H7 (cell line): ENCODE measurements at regions not wholly inside any gene's neighbourhood (a gene's known extent, or its start where the extent isn't known, plus 50 kb on each side); places are given as distances from the start of the nearest gene placed in this dataset.

Experiments
- DNase-seq: peaks from one replicate; pipeline ENCODE4 v3.0.0; 2012
- H3K27me3 ChIP-seq: 2 replicates; pipeline ENCODE4 v1.6.0; 2011; ENCODE audit warnings: mild to moderate bottlenecking, low read length; ENCODE audit not compliant: control insufficient read depth, insufficient read depth
- H3K36me3 ChIP-seq: replicated peaks from 2 replicates; pipeline ENCODE4 v1.5.1; 2011; ENCODE audit warnings: low read length; ENCODE audit not compliant: control insufficient read depth, insufficient read depth
- H3K4me3 ChIP-seq: 2 replicates; pipeline ENCODE4 v1.5.1; 2011; ENCODE audit warnings: low read depth, mild to moderate bottlenecking, control low read depth, low read length, moderate library complexity; ENCODE audit not compliant: insufficient read depth

- Histone ChIP-seq H3K27me3 (no peaks in the 10 kb centered on the region; the same call in 1 of the 2 replicates), H3K36me3 (no peaks in the 10 kb centered on the region), H3K4me3 (no peak overlapping the region)
- DNase-seq, result no peak
These were observed 372.2 kb downstream of the VGLL3 start for GRCh38 chr3:86618706-86619105.

- DNase-seq, result no peak
- Histone ChIP-seq H3K36me3 (no peaks in the 10 kb centered on the region), H3K4me3 (no peak overlapping the region), H3K27me3 (no peaks in the 10 kb centered on the region)
These were observed 385.8 kb downstream of the VGLL3 start for GRCh38 chr3:86605166-86605565.

GRCh38 chr3:86595696-86596095 lies 395.3 kb downstream of the VGLL3 start:
- no peaks in the 10 kb centered on the region for H3K27me3 ChIP-seq
- no peak overlapping the region for H3K4me3 ChIP-seq
- DNase-seq, result no peak
- H3K36me3 ChIP-seq, result no peaks in the 10 kb centered on the region

- Histone ChIP-seq H3K27me3 (no peaks in the 10 kb centered on the region), H3K36me3 (no peaks in the 10 kb centered on the region), H3K4me3 (no peak overlapping the region)
- DNase-seq, result no peak
These were observed 396.1 kb downstream of the VGLL3 start for GRCh38 chr3:86594838-86595237.

GRCh38 chr3:86578071-86578470 lies 412.9 kb downstream of the VGLL3 start:
- H3K36me3 ChIP-seq, result no peaks in the 10 kb centered on the region
- DNase-seq, result no peak
- no peak overlapping the region for H3K4me3 ChIP-seq
- no peaks in the 10 kb centered on the region for H3K27me3 ChIP-seq

- no peaks in the 10 kb centered on the region for H3K27me3 ChIP-seq
- H3K4me3 ChIP-seq, result no peak overlapping the region
- H3K36me3 ChIP-seq, result no peaks in the 10 kb centered on the region
- DNase-seq, result peak; percentile 22
These were observed 427.5 kb downstream of the VGLL3 start for GRCh38 chr3:86563400-86563970.

GRCh38 chr3:86562090-86562489 lies 428.9 kb downstream of the VGLL3 start:
- Histone ChIP-seq H3K27me3 (no peaks in the 10 kb centered on the region), H3K4me3 (no peak overlapping the region), H3K36me3 (no peaks in the 10 kb centered on the region)
- DNase-seq, result peak; percentile 8

GRCh38 chr3:86561215-86561614 lies 429.7 kb downstream of the VGLL3 start:
- H3K4me3 ChIP-seq, result no peak overlapping the region
- H3K27me3 ChIP-seq, result no peaks in the 10 kb centered on the region
- DNase-seq, result no peak
- no peaks in the 10 kb centered on the region for H3K36me3 ChIP-seq

GRCh38 chr3:86554383-86554782 lies 436.6 kb downstream of the VGLL3 start:
- no peaks in the 10 kb centered on the region for H3K36me3 ChIP-seq
- no peaks in the 10 kb centered on the region for H3K27me3 ChIP-seq
- H3K4me3 ChIP-seq, result no peak overlapping the region
- no peak for DNase-seq

- Histone ChIP-seq H3K4me3 (no peak overlapping the region), H3K36me3 (no peaks in the 10 kb centered on the region), H3K27me3 (no peaks in the 10 kb centered on the region)
- peak; percentile 54 for DNase-seq
These were observed 443.3 kb downstream of the VGLL3 start for GRCh38 chr3:86547692-86548091.

GRCh38 chr3:86537171-86537570 lies 453.8 kb downstream of the VGLL3 start:
- Histone ChIP-seq H3K36me3 (no peaks in the 10 kb centered on the region), H3K27me3 (no peaks in the 10 kb centered on the region)
- no peak for DNase-seq

GRCh38 chr3:86519819-86520218 lies 471.1 kb downstream of the VGLL3 start:
- no peaks in the 10 kb centered on the region for H3K36me3 ChIP-seq
- no peaks in the 10 kb centered on the region for H3K27me3 ChIP-seq
- no peak overlapping the region for H3K4me3 ChIP-seq
- DNase-seq, result no peak

More at GRCh38 chr3:86537171-86537570, 453.8 kb downstream of the VGLL3 start:
- no peak overlapping the region for H3K4me3 ChIP-seq

GRCh38 chr3:86481636-86482035 lies 509.3 kb downstream of the VGLL3 start:
- no peak for DNase-seq

GRCh38 chr3:86481031-86481430 lies 509.9 kb downstream of the VGLL3 start:
- Histone ChIP-seq H3K27me3 (no peaks in the 10 kb centered on the region), H3K4me3 (no peak overlapping the region), H3K36me3 (no peaks in the 10 kb centered on the region)
- DNase-seq, result no peak

More at GRCh38 chr3:86481636-86482035, 509.3 kb downstream of the VGLL3 start:
- no peaks in the 10 kb centered on the region for H3K36me3 ChIP-seq
- no peaks in the 10 kb centered on the region for H3K27me3 ChIP-seq
- H3K4me3 ChIP-seq, result no peak overlapping the region

- no peaks in the 10 kb centered on the region for H3K27me3 ChIP-seq
- no peak overlapping the region for H3K4me3 ChIP-seq
- DNase-seq, result no peak
- H3K36me3 ChIP-seq, result no peaks in the 10 kb centered on the region
These were observed 526.8 kb downstream of the VGLL3 start for GRCh38 chr3:86464180-86464579.

GRCh38 chr3:86451749-86452148 lies 539.2 kb downstream of the VGLL3 start:
- Histone ChIP-seq H3K36me3 (no peaks in the 10 kb centered on the region), H3K27me3 (no peaks in the 10 kb centered on the region), H3K4me3 (no peak overlapping the region)
- no peak for DNase-seq
